ENCODE measurements at regions not wholly inside any gene's neighbourhood (a gene's known extent, or its start where the extent isn't known, plus 50 kb on each side); places are given as distances from the start of the nearest gene placed in this dataset.

- Histone ChIP-seq H3K4me3 (ENCODE audit: low read depth, low read length) (no peak overlapping the region), H3K4me2 (ENCODE audit: low read length) (no peak overlapping the region), H3K36me3 (ENCODE audit: control insufficient read depth, insufficient read depth, low read length) (no peaks in the 10 kb centered on the region), H3K27me3 (ENCODE audit: control insufficient read depth, insufficient read depth, low read length) (no peaks in the 10 kb centered on the region), H2AFZ (no peak overlapping the region), H3K9me3 (ENCODE audit: control insufficient read depth, low read length) (no peaks in the 10 kb centered on the region), H3K27ac (no peak overlapping the region), H3K4me1 (no peaks in the 10 kb centered on the region), H3K79me2 (no peaks in the 10 kb centered on the region), H3K9ac (no peak overlapping the region)
- no peak for TF ChIP-seq CTCF (IDR thresholded peaks at IDR 0.05)
Observed at GRCh38 chr11:26134053-26134452, 197.9 kb upstream of the ANO3 start.

- Histone ChIP-seq H3K4me3 (ENCODE audit: low read depth, low read length) (no peak overlapping the region), H3K4me2 (ENCODE audit: low read length) (no peak overlapping the region), H3K27me3 (ENCODE audit: control insufficient read depth, insufficient read depth, low read length) (no peaks in the 10 kb centered on the region), H3K79me2 (no peaks in the 10 kb centered on the region), H3K4me1 (no peaks in the 10 kb centered on the region), H3K27ac (no peak overlapping the region), H3K36me3 (ENCODE audit: control insufficient read depth, insufficient read depth, low read length) (no peaks in the 10 kb centered on the region), H3K9me3 (ENCODE audit: control insufficient read depth, low read length) (no peaks in the 10 kb centered on the region), H3K9ac (no peak overlapping the region), H2AFZ (no peak overlapping the region)
- TF ChIP-seq CTCF (IDR thresholded peaks at IDR 0.05) = no peak
Observed at GRCh38 chr11:26134481-26135355, 197.2 kb upstream of the ANO3 start.

- no peak overlapping the region for H3K4me3 ChIP-seq (ENCODE audit: low read depth, low read length)
- H2AFZ ChIP-seq = no peak overlapping the region
- no peaks in the 10 kb centered on the region for H3K4me1 ChIP-seq
- H3K27me3 ChIP-seq (ENCODE audit: control insufficient read depth, insufficient read depth, low read length) = no peaks in the 10 kb centered on the region
- no peaks in the 10 kb centered on the region for H3K36me3 ChIP-seq (ENCODE audit: control insufficient read depth, insufficient read depth, low read length)
- no peak for TF ChIP-seq CTCF (IDR thresholded peaks at IDR 0.05)
- H3K9me3 ChIP-seq (ENCODE audit: control insufficient read depth, low read length) = no peaks in the 10 kb centered on the region
- H3K79me2 ChIP-seq = no peaks in the 10 kb centered on the region
- no peak overlapping the region for H3K27ac ChIP-seq
- no peak overlapping the region for H3K4me2 ChIP-seq (ENCODE audit: low read length)
- no peak overlapping the region for H3K9ac ChIP-seq
Observed at GRCh38 chr11:26137651-26138050, 194.3 kb upstream of the ANO3 start.

GRCh38 chr11:26142891-26143290 is 189.0 kb upstream of the ANO3 start:
- Histone ChIP-seq H3K4me3 (ENCODE audit: low read depth, low read length) (no peak overlapping the region), H2AFZ (no peak overlapping the region), H3K9ac (no peak overlapping the region), H3K27ac (no peak overlapping the region), H3K79me2 (no peaks in the 10 kb centered on the region), H3K27me3 (ENCODE audit: control insufficient read depth, insufficient read depth, low read length) (no peaks in the 10 kb centered on the region), H3K36me3 (ENCODE audit: control insufficient read depth, insufficient read depth, low read length) (no peaks in the 10 kb centered on the region), H3K9me3 (ENCODE audit: control insufficient read depth, low read length) (no peaks in the 10 kb centered on the region), H3K4me1 (no peaks in the 10 kb centered on the region), H3K4me2 (ENCODE audit: low read length) (no peak overlapping the region)
- no peak for TF ChIP-seq CTCF (IDR thresholded peaks at IDR 0.05)
